Glomerular visceral epithelial cell (primary cell): ENCODE measurements at regions not wholly inside any gene's neighbourhood (a gene's known extent, or its start where the extent isn't known, plus 50 kb on each side); places are given as distances from the start of the nearest gene placed in this dataset.
"Not testable (repeated sequence)": the region's sequence is repeated elsewhere in the genome, so short reads cannot be mapped to it uniquely, and the experiment has no call there.

Experiments used
- DNase-seq: peaks from one replicate; pipeline ENCODE4 v3.0.0-alpha.2; 2016; ENCODE audit errors: extremely low spot score

DNA sequence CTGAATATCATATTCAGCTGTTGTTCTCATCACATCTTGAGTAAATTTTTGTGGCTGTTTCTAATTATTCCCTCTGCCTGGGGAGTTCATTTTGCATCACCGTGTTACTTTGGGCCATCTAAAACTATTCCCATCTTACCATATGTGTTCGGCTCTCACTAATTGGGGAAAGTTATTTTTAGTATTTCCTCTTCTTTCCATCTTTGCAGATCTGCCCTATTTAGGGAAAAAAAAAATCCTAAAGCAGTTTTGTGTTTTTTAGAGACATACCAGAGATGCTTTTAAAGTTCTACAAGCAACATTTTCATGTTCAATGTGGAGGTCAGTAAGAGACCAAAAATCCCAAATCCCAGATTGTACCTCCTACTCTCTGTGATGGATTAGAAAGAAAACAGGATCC lies 111.3 kb upstream of the NDUFV2 start:
- no peak for DNase-seq

DNA sequence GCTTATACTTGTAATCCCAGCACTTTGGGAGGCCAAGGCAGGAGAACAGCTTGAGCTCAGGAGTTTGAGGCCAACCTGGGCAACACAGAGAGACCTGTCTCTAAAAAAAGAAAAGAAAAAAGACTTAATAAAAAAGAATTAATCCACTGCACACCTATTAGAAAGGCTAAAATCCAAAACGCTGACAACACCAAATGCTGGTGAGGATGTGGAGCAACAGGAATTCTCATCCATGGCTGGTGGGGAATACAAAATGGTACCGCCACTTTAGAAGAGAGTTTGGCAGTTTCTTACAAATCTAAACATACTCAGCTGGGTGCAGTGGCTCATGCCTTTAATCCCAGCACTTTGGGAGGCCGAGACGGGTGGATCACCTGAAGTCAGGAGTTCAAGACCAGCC lies 110.0 kb upstream of the NDUFV2 start:
- DNase-seq: not testable (repeated sequence)

- peak; percentile 13 for DNase-seq
Measured at GRCh38 chr18:8994603-8995002, 107.9 kb upstream of the NDUFV2 start.

GRCh38 chr18:8995096-8995495 lies 107.4 kb upstream of the NDUFV2 start:
- DNase-seq: no peak

GRCh38 chr18:8996771-8997432 lies 105.6 kb upstream of the NDUFV2 start:
- no peak for DNase-seq

DNA sequence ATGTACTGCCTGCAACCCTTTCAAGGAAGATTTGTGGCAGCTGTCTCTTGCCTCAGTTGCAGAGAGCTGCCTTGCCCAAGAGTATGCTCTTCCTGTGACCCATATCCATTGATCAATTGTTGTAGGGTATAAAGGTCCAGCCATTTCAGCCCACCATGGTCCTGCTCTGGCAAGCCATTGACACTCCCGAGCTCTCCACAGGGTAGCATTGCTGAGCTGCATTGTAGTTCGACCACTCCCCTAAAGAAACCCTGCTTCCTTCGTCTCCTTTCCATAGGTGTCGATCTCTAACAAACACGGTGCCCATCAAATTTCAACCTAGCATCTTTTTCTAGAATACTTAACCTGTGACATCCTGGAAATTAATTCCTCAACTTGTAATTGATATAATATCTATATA lies 104.9 kb upstream of the NDUFV2 start:
- DNase-seq: no peak

DNA sequence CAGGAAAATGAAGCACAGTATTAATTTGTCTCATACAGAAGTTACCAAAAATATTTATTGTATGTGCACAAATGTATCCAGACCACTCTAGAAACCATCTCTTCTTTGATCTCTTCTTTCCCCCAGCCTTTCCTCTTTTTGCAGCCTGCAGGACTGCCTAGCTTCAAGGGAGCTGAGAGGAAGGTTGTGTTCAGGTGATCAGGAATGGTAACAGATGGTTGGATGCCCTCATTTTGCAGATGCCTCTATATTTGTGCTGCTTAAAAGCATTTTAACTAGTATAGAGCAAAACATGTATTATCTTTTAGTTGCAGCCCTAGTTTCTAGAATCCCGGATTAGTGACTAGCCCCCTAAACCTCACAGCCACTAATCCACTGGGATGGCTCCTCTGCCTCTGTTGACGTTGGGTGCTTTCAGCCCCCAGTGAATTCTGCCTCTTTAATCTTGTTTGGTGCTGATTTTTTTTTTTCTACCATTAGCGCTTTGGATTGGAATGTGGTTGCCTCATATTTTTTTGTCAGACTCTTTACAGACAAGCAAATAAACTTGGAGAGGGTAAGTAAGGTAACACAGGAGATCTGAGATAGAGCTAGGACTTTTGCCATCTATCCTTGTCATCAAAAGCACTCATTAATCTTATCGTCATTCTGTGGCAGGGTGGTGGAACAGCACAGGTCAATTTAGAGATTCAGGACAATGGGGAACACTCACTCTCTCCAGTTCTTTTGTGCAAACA lies 103.8 kb upstream of the NDUFV2 start:
- DNase-seq: no peak

DNA sequence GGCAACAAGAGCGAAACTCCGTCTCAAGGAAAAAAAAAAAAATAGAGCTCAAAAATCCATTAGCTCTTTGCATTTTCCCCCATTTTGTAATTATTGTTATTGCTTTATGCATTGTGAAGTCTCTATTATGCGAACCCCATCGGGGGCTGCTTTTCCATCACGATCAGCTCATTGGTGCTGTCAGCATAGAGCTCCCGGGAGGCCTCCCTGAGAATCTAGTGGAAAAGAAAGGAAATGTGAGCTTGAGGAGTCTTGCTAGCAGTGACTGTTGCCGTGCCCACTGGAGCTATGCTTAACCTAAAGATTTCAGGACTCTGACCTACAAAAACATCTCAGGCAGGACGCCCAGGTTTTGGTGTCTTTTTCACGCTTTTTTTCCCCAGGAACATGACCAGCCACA lies 102.6 kb upstream of the NDUFV2 start:
- DNase-seq: no peak

- DNase-seq: no peak
Measured at GRCh38 chr18:9000733-9001132, 101.8 kb upstream of the NDUFV2 start.

- DNase-seq: no peak
Measured at GRCh38 chr18:9001209-9001608, 101.3 kb upstream of the NDUFV2 start.

- DNase-seq: no peak
Measured at GRCh38 chr18:9003406-9004100, 98.9 kb upstream of the NDUFV2 start.

- DNase-seq: not testable (repeated sequence)
Measured at GRCh38 chr18:9004308-9004707, 98.2 kb upstream of the NDUFV2 start.

DNA sequence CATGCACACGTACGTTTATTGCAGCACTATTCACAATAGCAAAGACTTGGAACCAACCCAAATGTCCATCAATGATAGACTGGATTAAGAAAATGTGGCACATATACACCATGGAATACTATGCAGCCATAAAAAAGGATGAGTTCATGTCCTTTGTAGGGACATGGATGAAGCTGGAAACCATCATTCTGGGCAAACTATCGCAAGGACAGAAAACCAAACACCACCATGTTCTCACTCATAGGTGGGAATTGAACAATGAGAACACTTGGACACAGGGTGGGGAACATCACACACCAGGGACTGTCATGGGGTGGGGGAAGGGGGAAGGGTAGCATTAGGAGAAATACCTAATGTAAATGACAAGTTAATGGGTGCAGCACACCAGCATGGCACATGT lies 94.8 kb upstream of the NDUFV2 start:
- DNase-seq: not testable (repeated sequence)

DNA sequence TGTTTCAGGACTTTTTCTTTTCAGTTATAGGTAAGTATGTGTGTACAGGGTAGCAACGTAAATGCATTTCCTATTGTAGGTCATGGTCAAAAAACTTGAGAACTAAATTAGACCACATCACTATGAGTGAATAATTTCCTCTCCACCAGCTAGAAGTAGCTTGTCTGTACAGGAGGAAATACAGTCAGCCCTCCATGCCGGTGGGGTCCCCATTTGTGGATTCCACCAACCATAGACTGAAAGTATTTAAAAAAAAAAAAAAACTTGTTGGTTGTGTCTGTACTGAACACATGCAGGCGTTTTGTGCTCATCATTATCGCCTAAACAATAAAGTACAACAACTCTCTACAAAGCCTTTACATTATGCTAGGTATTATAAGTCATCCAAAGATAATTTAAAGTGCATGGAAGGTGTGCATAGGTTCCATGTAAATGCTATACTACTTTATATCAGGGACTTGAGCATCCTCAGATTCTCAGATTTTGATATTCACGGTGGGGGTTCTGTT lies 94.2 kb upstream of the NDUFV2 start:
- DNase-seq: no peak

DNA sequence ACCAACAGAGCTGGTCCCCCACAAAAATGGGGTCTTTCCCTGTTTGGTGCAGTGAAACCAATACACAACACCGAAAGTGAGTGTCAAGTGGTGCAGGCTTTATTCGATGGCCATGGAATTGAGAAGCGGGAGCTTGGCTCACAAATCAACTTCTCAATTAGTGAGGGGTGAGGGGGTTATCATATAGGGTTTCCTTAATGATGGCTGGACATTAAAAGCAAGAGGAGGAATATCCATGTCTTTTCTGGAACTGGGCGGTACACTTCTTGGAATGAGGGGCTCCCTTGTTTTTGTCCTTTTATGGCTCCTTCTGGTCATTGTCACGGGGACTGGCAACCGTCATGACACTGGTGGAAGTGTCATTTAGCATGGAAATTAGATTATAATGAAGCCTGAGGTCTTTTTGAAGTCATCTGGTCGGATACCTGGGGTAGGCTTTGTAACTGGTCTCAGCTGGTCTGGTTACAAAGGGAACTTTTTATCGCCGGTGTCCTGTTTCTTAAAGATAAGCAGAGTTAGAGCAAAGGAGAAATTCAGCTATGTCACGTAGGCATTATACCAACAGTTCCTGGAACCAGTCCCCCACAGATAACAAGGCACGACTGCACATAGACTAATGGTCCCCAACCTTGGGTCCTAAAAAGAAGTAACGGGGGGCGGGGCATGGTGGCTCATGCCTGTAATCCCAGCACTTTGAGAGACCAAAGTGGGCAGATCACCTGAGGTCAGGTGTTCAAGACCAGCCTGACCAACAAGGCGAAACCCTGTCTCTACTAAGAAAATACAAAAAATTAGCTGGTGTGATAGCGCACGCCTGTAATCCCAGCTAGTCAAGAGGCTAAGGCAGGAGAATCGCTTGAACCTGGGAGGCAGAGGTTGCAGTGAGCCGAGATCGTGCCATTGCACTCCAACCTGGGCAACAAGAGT lies 93.5 kb upstream of the NDUFV2 start:
- DNase-seq: no peak

GRCh38 chr18:9009703-9010488 lies 92.6 kb upstream of the NDUFV2 start:
- DNase-seq: no peak

DNA sequence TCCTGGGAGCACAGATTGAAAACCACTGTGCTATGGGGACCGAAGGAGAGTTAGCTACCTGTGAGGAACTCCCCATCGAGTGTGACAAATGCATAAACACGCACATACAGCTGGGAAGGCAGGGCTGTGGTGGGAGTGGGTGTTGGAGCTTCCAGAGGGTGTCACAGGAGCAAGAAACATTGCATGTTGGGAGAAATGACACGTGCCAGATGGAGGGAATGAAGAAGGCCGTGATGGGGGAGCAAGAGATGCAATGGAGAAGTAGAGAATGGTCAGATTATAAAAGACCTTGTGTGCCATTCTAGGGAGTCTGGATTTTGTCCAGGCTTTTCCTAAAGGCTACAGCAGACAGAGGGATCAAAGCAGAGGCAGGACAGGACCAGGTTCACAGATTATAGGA lies 91.1 kb upstream of the NDUFV2 start:
- no peak for DNase-seq

DNA sequence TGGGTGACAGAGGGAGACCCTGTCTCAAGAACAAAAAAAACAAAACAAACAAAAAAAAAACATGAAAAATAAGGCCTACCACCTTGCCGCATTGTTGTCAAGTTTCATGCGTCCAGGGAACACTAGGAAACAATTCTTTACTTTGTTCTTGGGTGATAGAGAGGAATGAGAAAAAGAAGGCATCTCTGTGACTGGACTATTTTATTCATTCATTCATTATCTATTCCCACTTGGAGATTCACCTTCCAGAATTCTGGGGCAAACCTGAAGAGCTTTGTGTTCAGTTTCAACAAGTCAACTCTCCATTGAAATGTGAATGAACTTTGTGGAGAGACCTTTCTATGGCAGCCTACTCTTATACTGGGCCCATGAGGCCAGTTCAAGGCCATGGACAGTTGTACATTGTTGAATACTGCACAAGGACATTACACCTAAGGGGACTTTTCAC lies 88.5 kb upstream of the NDUFV2 start:
- no peak for DNase-seq

- DNase-seq: no peak
Measured at GRCh38 chr18:9015689-9016088, 86.8 kb upstream of the NDUFV2 start.

DNA sequence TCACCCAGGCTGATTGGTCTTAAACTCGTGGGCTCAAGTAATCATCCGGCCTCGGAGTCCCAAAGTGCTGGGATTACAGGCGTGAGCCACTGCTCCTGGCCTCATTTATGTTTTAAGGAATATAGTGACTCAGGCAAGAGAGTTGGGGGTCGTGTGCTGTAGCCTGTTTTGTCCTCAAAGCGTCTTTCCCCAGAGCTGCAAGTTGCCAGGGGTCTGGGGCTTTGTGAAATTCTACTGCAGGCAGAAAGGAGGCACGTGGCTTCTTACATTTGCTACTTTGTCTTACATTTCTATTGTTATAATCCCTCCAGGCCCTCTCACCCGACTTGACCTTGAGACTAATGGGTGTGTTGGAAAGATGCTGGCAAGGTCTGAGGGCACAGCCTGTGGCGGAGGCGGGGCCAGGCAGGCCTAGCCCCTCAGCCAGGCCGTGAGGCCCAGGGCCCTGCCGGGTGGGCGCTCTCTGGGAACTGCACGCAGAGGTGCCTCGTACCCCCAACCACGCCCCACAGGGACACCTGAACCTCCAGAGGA lies 85.8 kb upstream of the NDUFV2 start:
- DNase-seq: no peak
